HG03139 (cell line): ENCODE measurements at regions not wholly inside any gene's neighbourhood (a gene's known extent, or its start where the extent isn't known, plus 50 kb on each side); places are given as distances from the start of the nearest gene placed in this dataset.
"Not testable (repeated sequence)": the region's sequence is repeated elsewhere in the genome, so short reads cannot be mapped to it uniquely, and the experiment has no call there.

Experiments
- ATAC-seq: cut with Tn5 transposase; IDR thresholded peaks from one replicate; pipeline ENCODE4 v1.9.1; 2021; ENCODE audit not compliant: unreplicated experiment

DNA sequence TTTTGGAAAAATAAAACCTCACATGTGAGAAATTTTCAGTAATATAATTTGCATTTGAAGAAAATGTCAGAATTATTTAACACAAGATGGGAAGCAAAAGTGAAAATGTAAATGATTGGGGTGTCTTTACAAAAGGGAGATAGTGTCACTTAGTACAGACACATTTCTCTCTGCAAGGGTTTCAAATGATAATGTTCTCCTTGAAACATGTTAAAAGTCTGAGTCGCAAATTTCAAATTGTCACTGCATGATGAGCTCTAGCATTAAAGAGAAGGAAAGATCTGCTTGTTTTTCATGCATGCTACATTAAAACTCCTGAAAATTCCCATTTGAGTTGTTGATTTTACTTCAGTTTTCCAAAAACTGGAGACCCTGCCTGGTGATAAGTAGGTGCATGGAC is 122.0 kb upstream of the LDB2 start:
- no peak for ATAC-seq

DNA sequence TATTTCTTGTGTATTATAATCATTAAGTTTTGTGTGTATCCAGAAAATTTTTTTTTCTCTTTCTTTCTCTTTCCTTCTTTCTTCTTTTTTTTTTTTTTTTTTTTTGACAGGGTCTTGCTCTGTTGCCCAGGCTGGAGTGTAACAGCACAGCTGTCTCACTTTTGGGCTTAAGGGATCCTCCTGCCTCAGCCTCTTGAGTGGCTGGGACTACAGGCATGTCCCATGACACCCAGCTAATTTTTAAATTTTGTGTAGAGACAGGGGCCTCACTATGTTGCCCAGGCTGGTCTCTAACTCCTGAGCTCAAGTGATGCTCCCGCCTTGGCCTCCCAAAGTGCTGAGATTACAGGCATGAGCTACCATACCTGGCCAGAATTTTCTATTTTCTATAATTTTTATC is 120.2 kb upstream of the LDB2 start:
- not testable (repeated sequence) for ATAC-seq

DNA sequence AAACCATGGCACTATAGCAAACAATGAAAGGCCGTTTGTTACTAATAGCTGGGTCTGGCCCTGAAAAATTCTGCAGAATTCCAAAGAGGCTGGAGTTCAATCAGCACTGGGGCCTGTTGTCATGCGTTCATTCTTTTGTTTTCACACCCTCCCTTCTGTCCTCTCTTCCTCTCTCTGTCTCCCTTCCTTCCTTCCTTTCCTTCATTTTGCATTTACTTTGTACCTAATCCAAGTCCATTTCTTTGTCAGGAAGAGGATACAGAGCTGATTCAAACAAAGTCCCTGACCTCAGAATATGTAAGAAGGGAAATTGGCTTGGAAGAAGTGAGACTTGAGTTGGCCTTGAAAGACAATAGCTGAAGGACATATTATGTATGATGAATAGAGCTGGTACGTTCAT is 119.6 kb upstream of the LDB2 start:
- no peak for ATAC-seq

DNA sequence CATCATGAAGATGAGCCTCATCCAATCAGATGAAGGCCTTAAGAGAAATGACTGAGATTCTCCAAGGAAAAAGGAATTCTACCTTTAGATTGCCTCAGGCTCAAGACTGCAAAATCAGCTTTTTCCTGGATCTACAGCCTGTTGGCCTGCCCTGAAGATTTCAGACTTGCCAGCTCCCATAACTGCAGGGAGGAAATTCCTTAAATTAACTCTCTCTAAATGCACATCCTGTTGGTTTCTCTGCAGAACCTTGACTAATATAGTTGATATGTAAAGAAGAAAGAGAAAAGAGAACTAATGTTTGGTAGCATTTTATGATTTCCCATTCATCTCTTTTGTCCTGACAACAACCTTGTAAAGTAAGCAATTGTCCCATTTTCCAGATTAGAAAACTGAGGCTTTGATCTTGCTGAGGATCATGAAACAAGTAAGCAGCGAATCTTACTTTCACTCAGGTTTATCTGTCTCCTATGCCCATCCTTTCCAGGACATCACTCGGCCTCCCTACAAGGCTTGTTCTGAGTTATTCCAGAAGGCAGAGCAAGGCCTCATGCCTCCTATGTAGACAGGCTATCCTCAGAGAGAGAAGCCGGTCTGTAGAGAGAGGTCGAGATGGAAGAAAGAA is 115.0 kb upstream of the LDB2 start:
- ATAC-seq = no peak

DNA sequence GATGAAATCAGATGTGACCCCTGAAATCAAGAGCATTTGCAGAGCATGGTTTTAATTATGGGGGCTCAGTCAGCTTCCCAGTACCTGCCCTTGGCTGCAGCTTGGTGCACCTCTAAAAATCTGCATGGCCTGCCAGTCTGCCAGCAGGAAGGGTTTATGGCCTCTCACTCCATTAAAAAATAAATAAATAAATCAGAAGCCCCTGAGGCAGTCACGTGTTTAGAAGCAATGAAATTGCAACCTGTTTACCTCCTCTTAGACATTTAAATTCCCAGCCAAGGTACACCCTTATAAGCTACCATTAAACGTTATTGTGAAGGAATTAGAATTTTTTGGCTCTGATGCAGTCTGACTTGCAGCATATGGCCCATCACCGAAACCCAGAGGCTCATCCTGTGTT is 114.0 kb upstream of the LDB2 start:
- no peak for ATAC-seq

DNA sequence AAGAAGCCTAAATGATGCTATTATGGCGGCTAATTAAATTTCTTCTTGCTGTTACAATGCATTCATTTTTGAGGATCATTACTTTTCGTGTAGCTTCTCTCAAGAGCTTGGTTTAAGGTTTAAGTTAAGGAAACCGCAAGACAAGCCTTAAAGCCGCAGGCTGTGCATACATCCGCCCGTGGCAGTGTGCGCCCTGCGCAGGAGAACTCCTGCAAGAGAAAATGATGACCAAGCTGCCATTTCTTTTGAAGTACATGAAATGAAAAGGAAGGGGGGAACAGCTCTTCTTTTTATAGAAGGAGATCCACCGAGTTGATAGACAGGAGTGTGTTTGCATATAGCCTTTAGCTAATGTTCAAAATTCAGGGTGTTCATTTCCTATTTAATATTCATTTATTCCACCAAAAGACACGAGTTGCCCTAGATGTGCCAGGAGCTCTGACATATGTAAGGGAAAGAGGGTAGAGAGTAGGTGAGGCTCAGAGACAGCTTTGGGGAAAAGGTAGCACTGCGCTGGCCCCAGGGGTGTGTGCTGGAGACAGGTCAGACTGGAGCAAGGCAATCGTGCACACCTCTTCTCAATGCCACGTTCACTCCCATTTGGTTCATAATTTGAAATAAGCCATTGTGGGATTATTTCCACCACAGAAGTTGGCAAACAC is 112.1 kb upstream of the LDB2 start:
- ATAC-seq = no peak

DNA sequence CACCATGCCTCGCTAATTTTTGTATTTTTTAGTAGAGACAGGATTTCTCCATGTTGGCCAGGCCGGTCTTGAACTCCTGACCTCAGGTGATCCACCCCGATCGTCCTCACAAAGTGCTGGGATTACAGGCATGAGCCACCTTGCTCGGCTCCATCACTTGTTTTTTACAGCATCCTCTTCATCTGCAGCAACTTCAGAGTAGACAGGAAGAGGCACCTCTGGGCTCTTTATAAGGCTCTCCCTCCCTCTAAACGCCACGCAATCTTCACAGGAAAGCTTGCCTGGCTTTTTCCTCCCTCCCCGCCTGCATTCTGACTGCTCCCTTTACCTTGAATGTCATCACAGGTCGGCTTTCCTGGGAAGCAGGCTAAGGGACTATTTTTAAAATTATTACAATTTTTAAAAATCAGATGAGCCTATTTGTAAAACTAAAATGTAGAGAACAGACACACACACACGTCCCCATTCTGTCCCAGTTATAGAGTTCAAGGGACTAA is 111.5 kb upstream of the LDB2 start:
- no peak for ATAC-seq

DNA sequence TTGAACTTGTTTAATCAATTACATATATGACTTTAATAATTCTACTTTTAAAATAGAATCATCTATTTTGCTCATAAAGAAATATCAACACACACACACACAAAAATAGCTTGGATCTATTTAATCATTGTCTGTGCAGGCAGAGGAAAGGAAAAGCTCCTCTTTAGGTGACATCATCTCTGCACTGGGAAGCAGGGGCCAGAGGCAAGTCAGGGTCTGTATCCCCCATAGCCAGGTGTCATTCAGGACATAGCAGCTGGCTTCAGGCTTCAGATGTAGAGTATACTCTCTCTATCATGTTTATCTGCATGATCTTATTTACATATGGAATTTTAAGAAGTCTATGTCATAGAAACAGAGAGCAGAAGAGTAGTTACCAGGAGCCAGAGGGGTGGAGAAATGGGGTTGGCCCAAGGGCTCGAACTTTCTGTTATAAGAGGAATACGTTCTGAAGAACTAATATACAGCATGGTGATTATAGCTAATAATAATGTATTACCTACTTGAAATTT is 110.4 kb upstream of the LDB2 start:
- no peak for ATAC-seq

DNA sequence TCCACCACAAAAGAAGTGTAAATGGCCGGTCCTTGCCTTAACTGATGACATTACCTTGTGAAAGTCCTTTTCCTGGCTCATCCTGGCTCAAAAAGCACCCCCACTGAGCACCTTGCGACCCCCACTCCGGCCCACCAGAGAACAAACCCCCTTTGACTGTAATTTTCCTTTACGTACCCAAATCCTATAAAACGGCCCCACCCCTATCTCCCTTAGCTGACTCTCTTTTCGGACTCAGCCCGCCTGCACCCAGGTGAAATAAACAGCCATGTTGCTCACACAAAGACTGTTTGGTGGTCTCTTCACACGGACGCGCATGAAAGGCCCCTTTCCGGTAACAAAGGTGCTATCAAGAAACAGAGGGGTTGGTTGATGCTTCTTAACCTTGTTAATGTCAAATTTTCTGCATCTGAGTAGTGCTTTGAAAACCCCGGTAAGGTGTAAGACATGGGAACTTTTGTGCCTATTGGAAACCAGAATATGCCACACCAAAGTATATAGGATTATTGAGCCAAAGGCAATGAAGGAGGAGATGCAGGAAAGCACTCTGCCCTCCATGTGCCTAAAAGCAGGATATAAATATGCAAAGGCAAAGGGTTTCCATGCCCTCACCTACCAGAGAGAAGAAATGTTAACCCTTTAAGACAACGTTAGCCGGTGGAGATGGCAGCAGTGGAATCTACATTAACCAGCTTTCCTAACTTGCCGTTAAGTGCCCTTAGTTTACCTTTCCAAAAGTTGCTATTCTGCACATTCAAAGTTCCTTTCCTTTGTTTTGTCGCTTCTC is 105.4 kb upstream of the LDB2 start:
- not testable (repeated sequence) for ATAC-seq

DNA sequence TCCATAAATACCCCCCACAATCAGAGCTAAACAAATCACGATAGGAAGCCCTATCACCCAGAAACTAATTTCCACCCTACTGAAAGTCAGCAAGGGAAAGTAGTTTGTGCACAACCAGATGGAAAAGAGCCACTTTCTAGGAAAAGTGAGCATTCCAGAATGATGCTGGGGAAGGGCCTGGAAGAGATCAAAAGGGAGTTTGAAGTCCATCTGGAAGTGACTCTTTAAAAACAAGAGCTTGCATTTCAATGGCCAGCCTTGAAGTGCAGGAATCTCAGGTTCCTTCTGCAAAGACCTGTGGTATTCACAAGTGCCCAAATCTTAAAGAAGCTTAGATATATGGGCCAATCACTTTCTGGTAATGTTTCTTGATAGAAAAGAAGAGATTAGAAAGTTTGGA is 97.0 kb upstream of the LDB2 start:
- ATAC-seq = no peak

DNA sequence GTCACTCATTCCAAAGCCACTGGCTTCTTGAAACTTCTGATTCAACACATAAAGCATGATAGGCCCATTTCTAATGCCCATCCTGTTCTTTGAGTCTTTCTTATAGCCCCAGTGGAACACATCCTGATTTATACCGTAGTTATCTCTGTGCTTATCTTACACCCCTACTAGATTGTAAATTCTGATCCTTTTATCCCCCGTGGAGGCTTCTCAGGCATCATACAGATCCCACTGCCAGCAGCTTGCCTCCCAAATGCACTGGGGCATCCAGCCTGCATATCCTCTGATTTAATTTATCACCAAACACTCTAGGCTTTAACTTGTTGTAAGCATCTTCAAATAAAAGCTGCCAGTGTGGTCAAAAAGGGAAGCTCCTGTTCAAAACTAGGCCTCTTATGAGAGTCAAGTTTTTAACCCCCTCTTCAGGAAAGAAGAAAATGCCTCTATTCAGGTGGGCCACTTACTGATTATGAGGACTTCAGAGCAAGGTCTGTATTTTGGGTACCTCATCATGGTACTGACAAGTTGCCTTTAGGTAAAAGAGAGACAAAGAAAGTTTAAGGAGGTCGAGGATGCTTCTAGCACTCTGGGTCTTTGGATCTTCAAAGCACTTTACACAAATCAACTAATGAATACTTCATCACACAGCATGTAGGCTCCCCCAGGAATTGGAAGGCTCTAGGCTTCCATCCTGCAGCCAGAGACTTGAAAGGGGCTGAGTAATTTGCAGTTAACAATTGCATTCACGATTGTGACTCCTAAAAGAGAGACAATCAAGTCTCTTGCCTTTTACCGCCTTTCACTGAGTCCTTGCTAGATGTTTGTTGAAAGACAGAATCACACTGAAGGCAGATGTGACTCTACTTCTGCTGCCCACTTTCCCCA is 95.8 kb upstream of the LDB2 start:
- ATAC-seq = no peak

DNA sequence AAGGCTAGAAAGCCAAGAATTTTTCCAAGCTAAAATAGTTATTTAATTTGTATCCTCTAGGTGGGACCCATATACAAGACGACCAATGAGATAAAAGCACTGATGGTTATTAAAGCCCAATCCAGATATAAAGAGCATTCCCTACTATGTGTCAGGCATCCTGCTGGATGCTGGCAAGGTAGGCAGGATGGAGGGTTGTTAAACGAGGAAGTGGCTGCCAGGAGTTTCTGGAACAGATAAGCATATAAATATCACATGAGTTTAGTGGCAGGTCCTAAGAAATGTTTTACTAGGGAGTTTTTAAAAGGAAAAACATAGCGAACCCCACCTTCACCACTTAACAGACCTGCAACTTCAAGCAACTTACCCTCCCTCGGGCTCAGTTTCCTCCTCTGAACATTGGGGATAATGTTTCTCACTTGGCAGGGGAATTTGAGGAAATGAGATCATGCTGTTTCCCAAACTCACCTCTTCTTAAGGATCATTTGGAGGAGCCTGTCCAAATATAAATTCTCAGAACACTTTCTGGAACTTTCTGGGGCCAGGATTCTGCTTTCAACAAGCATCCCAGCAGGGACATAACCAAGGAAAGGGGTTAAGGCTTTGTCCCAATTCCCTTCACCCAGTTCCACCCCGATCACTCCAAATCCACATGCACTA is 94.3 kb upstream of the LDB2 start:
- no peak for ATAC-seq

DNA sequence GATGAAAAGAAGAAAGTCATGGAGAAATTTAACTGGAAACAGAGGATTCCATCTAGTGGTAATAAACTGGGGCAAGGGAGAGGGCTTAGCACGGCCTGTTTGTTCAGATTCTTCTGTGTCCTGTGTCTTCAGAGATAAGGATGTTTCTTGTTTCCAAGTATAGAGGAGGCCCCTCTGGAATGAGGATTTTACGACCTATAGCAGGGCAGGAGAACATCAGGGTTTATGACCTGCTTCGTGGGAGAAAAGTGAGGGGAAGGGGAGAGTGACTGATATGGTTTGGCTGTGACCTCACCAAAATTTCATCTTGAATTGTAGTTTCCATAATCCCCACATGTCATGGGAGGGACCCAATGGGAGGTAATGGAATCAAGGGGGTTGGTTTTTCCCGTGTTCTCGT is 93.0 kb upstream of the LDB2 start:
- no peak for ATAC-seq

DNA sequence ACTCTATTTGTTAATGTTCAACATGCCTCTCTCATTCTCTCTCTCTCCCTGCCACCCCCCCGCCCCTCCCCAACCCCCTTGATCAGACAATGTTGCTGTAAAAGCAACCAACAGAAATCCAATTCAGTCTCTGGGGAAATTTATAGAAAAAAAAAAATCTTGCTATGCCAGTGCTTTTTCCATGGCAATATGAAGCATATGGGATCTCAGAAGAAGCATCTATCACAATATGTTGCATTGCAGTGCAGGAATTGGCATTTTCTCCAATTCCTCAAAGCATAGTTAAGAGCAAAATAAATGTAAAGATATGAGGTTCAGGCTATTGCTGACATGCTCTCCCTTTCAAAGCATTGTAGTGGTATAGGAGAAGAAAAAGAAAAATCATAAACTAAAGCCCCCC is 90.9 kb upstream of the LDB2 start:
- no peak for ATAC-seq

DNA sequence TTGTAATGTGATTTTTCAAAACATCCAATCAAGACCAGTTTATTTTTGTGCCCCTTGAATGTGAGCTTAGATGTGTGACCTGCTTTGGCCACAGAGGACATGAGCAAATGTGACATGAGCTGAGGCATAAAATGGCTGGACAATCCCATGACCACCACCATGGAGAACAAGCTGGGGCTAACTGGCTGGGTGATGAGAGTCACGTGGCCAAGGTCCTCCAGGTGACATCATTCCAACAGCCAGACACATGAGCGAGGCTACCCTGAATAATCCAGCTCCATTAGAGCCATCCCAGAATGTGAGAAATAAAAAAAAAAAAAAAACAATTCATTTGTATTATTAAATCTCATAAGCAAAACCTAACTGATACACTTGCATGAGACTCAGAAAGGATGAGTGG is 90.4 kb upstream of the LDB2 start:
- no peak for ATAC-seq

DNA sequence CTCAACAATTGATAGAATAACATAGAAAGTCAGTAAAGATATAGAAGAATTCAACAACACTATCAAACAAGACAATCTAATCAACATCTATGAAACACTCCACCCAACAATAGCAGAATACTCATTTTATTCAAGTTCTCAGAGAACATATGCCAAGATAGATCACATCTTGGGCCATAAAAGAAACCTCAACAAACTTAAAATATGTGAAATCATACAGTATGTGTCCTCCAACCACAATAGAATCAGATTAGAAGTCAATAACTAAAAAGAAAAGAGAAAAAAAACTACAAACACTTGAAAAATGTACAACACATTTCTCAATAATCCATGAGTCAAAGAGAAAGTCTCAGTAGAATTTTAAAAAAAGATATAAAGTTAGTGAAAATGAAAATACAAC is 78.6 kb upstream of the LDB2 start:
- ATAC-seq = no peak

DNA sequence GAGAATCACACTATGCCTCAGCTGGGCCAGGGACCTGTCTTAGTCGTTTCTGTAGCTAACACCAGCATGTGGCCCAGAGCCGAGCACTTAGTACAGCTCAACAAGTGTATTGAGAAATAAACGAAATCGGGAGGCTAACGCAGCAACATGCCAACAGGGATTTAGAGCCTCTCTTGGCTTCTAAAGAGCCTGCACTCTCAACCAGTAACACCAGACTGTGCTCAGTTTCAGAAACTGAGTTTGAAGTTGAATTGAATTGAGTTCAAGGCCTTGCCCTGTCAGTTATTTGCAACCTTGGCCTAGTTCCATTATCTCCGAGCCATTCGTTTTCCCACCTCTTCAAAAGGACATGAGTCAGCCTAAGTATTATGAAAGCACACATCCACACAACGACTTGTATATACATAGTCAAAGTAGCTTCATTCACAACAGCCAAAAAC is 71.3 kb upstream of the LDB2 start:
- no peak for ATAC-seq

DNA sequence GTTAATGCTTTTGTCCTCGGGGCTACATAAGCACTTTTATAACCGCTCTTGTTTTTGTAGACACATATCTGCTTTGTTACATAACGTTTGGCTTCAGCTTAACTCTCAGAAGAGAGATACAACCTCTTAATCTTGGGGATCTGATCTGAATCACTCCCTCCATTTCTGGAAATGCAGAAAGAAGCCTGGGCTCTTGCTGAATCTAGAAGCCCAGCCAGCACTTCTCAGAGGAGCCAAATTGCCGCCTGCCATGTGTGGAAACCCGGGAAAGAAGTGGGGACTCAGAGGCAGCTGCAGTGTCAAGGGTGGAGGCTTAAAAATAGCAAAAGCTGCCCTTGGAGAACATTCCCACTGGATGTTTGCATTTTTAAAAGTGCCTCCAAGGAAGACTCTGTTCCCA is 69.3 kb upstream of the LDB2 start:
- ATAC-seq = no peak

DNA sequence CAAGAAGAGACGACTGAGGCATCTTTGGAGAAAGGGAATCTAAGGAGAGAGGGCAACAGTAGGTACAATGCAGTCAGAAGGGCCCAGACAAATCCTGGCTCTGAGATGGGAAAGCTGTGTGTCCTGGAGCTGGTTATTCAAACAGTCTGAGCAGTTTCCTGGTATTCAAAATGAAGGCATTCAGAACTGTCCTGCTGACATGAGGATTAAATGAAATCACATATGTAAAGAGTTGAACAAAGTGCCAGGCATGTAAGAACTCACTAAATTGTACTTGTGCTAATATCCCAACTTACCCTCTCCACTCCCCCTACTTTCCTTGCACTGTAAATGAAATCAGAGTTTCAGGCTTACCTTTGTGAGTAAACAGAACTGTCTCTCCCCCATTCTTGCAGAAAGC is 60.9 kb upstream of the LDB2 start:
- ATAC-seq = no peak

DNA sequence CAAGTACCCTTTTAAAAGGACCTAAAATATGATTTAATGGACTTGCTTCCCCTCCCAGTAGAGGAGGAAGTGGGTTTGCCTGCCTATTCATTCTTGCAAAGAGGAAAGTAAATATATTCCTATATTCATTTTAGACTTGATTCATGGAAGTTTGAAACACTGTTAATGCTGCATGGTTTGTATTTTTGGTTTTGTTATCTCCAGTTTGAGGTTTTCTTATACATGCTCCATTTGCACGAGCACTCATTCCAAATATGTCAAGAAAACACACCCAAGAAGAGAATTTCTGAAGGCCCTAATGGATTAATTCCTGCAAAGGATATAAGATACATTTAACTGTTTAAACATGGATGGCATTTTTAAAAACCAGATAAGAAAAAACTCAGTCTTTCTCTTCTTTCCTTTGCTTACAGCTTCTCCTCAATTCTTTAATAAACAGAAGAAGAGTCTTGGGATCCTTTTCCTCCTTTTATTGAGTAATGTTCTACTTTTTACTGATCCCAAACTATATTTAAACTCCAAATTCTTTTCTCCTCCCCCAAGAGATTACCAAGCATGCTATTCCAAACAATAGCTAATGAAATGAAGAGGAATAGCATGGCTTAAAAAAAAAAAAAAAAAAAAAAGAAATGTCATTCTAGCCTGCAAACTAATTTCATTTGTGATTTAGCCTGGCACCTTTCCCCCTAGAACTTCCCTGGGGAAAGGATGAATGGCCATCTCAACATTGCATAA is 54.6 kb upstream of the LDB2 start:
- no peak for ATAC-seq
